IMR-90 (cell line): ENCODE measurements at regions not wholly inside any gene's neighbourhood (a gene's known extent, or its start where the extent isn't known, plus 50 kb on each side); places are given as distances from the start of the nearest gene placed in this dataset.

Experiments
- ATAC-seq: fragments of 200-7000 bp; cut with Tn5 transposase; 2 replicates; pipeline ENCODE4 v1.9.1; 2020; ENCODE audit warnings: low read depth, mild to moderate bottlenecking, moderate library complexity
- BruUV-seq: library from RNA; stranded (reverse); fragments of 400-500 nt; replicated peaks from 2 replicates; lab custom pipeline; 2021; lab: Mats Ljungman, UMichigan
- CTCF ChIA-PET: fragments of 300-600 bp; formaldehyde crosslinking; extraction: SDS; loops from one replicate; lab custom pipeline; 2021; ENCODE audit warnings: antibody characterized with exemption; lab: Yijun Ruan, JAX
- POLR2A ChIA-PET: fragments of 300-600 bp; sonication (Branson Sonifier 250); formaldehyde crosslinking; loops from one replicate; lab custom pipeline; 2022; ENCODE audit warnings: antibody characterized with exemption; ENCODE audit not compliant: unreplicated experiment; lab: Charles Lee
- DNase-seq: peaks from one replicate; pipeline ENCODE4 v3.0.0; 2013
- H2AFZ ChIP-seq: replicated peaks from 2 replicates; pipeline ENCODE3; 2013; ENCODE audit warnings: low read length, mild to moderate bottlenecking; ENCODE audit not compliant: poor library complexity
- H2AK5ac ChIP-seq: 2 replicates; pipeline ENCODE4 v1.6.1; 2013; ENCODE audit warnings: low read depth, low read length, inconsistent platforms
- H2AK9ac ChIP-seq: replicated peaks from 2 replicates; pipeline ENCODE3; 2013; ENCODE audit warnings: mild to moderate bottlenecking, low read depth, low read length, moderate library complexity; ENCODE audit not compliant: poor library complexity
- H2BK120ac ChIP-seq: 2 replicates; pipeline ENCODE4 v1.6.1; 2013; ENCODE audit warnings: low read depth, low read length, inconsistent platforms
- H2BK15ac ChIP-seq: 3 replicates; pipeline ENCODE4 v1.6.1; 2013; ENCODE audit warnings: low read depth, low read length, inconsistent platforms
- H2BK20ac ChIP-seq: 2 replicates; pipeline ENCODE4 v1.6.1; 2013; ENCODE audit warnings: low read depth, mild to moderate bottlenecking, inconsistent platforms, low read length, moderate library complexity
- H2BK5ac ChIP-seq: 2 replicates; pipeline ENCODE4 v1.6.1; 2013; ENCODE audit warnings: mild to moderate bottlenecking, low read depth, low read length, inconsistent platforms; ENCODE audit not compliant: poor library complexity, severe bottlenecking
- H3K14ac ChIP-seq: replicated peaks from 2 replicates; pipeline ENCODE4 v1.6.1; 2013; ENCODE audit warnings: low read depth, low read length, inconsistent platforms
- H3K18ac ChIP-seq: 2 replicates; pipeline ENCODE4 v1.6.1; 2013; ENCODE audit warnings: low read depth, low read length, control low read depth
- H3K23ac ChIP-seq: 2 replicates; pipeline ENCODE4 v1.6.1; 2013; ENCODE audit warnings: low read depth, low read length, inconsistent platforms
- H3K27ac ChIP-seq: 2 replicates; pipeline ENCODE4 v1.5.1; 2013; ENCODE audit warnings: mild to moderate bottlenecking, control low read depth, low read length; ENCODE audit not compliant: insufficient read depth
- H3K27me3 ChIP-seq: 2 replicates; pipeline ENCODE4 v1.6.1; 2013; ENCODE audit warnings: low read length; ENCODE audit not compliant: control insufficient read depth, insufficient read depth
- H3K36me3 ChIP-seq: 2 replicates; pipeline ENCODE4 v1.6.1; 2013; ENCODE audit warnings: low read length, mixed read lengths; ENCODE audit not compliant: control insufficient read depth, insufficient read depth
- H3K4ac ChIP-seq: 2 replicates; pipeline ENCODE4 v1.6.1; 2013; ENCODE audit warnings: low read depth, low read length, inconsistent platforms
- H3K4me1 ChIP-seq: 2 replicates; pipeline ENCODE4 v1.6.1; 2013; ENCODE audit warnings: low read length, mixed read lengths; ENCODE audit not compliant: control insufficient read depth, insufficient read depth
- H3K4me2 ChIP-seq: 2 replicates; pipeline ENCODE4 v1.6.1; 2013; ENCODE audit warnings: low read depth, mild to moderate bottlenecking, control low read depth, low read length, moderate library complexity
- H3K4me3 ChIP-seq: 2 replicates; pipeline ENCODE4 v1.5.1; 2013; ENCODE audit warnings: low read depth, mild to moderate bottlenecking, control low read depth, low read length, moderate library complexity; ENCODE audit not compliant: insufficient read depth
- H3K56ac ChIP-seq: 2 replicates; pipeline ENCODE4 v1.6.1; 2013; ENCODE audit warnings: low read length, inconsistent platforms; ENCODE audit not compliant: insufficient read depth; ENCODE audit errors: extremely low read depth
- H3K79me1 ChIP-seq, 2 experiments: 2 replicates each; pipeline ENCODE4 v1.6.1; 2013; ENCODE audit warnings: low read length in 2 of 2, inconsistent platforms in 1 of 2, low read depth in 1 of 2
- H3K9ac ChIP-seq: 2 replicates; pipeline ENCODE4 v1.6.1; 2013; ENCODE audit warnings: low read depth, low read length, control low read depth
- H3K9me1 ChIP-seq: 2 replicates; pipeline ENCODE4 v1.6.1; 2013; ENCODE audit warnings: low read length, inconsistent platforms; ENCODE audit not compliant: insufficient read depth
- H3K9me3 ChIP-seq: 2 replicates; pipeline ENCODE4 v1.6.1; 2013; ENCODE audit warnings: low read length; ENCODE audit not compliant: control insufficient read depth, insufficient read depth
- H4K20me1 ChIP-seq: 2 replicates; pipeline ENCODE4 v1.6.1; 2013; ENCODE audit warnings: low read length, inconsistent platforms; ENCODE audit not compliant: insufficient read depth
- H4K5ac ChIP-seq: 2 replicates; pipeline ENCODE4 v1.6.1; 2013; ENCODE audit warnings: mild to moderate bottlenecking, low read depth, low read length, control low read depth
- H4K8ac ChIP-seq, 2 experiments: 2 replicates each; pipeline ENCODE4 v1.6.1; 2013; ENCODE audit warnings: low read depth in 2 of 2, low read length in 2 of 2, control low read depth in 1 of 2, inconsistent platforms in 1 of 2
- H4K91ac ChIP-seq: 2 replicates; pipeline ENCODE4 v1.6.1; 2013; ENCODE audit warnings: low read depth, low read length, inconsistent platforms; ENCODE audit not compliant: insufficient read depth
- CEBPB ChIP-seq: IDR thresholded peaks from 2 replicates; pipeline ENCODE4 v1.6.1; 2012; ENCODE audit warnings: low read depth, low read length, improper control_type of control experiment
- MAFK ChIP-seq: IDR thresholded peaks from 2 replicates; pipeline ENCODE4 v1.6.1; 2012; ENCODE audit warnings: low read depth, low read length, improper control_type of control experiment
- MXI1 ChIP-seq: IDR thresholded peaks from 2 replicates; pipeline ENCODE4 v1.6.1; 2012; ENCODE audit warnings: low read depth, mild to moderate bottlenecking, low read length, moderate library complexity, borderline replicate concordance
- NFE2L2 ChIP-seq: fragments of 150-350 bp; IDR thresholded peaks from 2 replicates; pipeline ENCODE4 v1.6.1; 2016; ENCODE audit warnings: low read depth, mild to moderate bottlenecking, low read length
- POLR2A ChIP-seq: IDR thresholded peaks from 2 replicates; pipeline ENCODE4 v1.6.1; 2012; ENCODE audit warnings: mild to moderate bottlenecking, low read depth, low read length
- RCOR1 ChIP-seq: IDR thresholded peaks from 2 replicates; pipeline ENCODE4 v1.6.1; 2012; ENCODE audit warnings: mild to moderate bottlenecking, low read length, improper control_type of control experiment; ENCODE audit not compliant: insufficient replicate concordance
- RFX5 ChIP-seq: IDR thresholded peaks from 2 replicates; pipeline ENCODE4 v1.8.0; 2012; ENCODE audit warnings: low read depth, mild to moderate bottlenecking, low read length, moderate library complexity
- SMC3 ChIP-seq: fragments of 150-350 bp; IDR thresholded peaks from 2 replicates; pipeline ENCODE4 v1.6.1; 2016; ENCODE audit warnings: low read depth, mild to moderate bottlenecking, antibody characterized with exemption, low read length, moderate library complexity
- WGBS, 2 experiments: methylation state at CpG; one replicate each; pipeline versions ENCODE4 v1.1.5 to v1.1.7; 2013; ENCODE audit warnings: missing lambda C conversion rate in 2 of 2; ENCODE audit not compliant: insufficient read length in 1 of 2; ENCODE audit errors: extremely low coverage in 2 of 2; 5-methylcytosine and 5-hydroxymethylcytosine counted together
- dilution Hi-C: fragments of 300-500 bp; cut with HindIII; formaldehyde crosslinking; loops from one replicate; pipeline ENCODE4 v1.14.3; 2018; ENCODE audit warnings: low sequenced_read_pairs; ENCODE audit not compliant: unreplicated experiment
- in situ Hi-C: fragments of 300-500 bp; cut with MboI; formaldehyde crosslinking; loops from 3 replicates; pipeline ENCODE4 v1.14.3; 2019; ENCODE audit warnings: low sequenced_read_pairs, inconsistent platforms, mixed read lengths
- intact Hi-C: fragments of 100-400 bp; cut with micrococcal nuclease; formaldehyde crosslinking; loops from 2 replicates; pipeline ENCODE4 v1.10.0; 2022
- TF ChIP-seq, protein P1 (sequence below): fragments of 150-350 bp; IDR thresholded peaks from 2 replicates; pipeline ENCODE4 v1.6.1; 2016; ENCODE audit warnings: low read depth, mild to moderate bottlenecking, low read length, moderate library complexity, borderline replicate concordance
- TF ChIP-seq, protein P2 (sequence below): fragments of 150-350 bp; IDR thresholded peaks from 2 replicates; pipeline ENCODE4 v1.6.1; 2017; ENCODE audit warnings: mild to moderate bottlenecking, antibody characterized with exemption, low read length, low read depth

DNA sequence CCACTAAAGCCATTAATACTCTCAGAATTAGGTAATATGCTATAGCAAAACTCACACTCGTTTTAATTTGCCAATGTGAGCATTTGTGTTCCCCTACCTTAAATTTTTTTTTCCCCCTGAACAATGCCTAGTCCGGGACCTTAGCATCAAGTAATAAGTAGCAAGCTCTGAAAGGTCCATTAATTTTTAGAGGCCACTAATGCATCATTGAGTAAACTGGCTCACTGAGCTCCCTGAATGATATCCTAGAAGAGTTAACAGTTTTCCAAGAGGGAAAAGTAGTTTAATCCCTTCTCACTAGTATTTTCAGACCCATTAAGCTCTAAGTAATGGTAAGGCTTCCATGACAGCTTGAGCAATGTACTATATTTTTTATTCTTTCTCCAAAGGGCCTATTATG is 242.2 kb downstream of the MAT2B start:
- in situ Hi-C loops = no loop called here

More for the DNA sequence above, 242.2 kb downstream of the MAT2B start:
- no peak overlapping the region for H2AK9ac ChIP-seq
- no peaks in the 10 kb centered on the region for H4K20me1 ChIP-seq
- H3K9ac ChIP-seq = no peak overlapping the region
- no peak overlapping the region for H3K27ac ChIP-seq
- H4K5ac ChIP-seq = no peak overlapping the region
- no peaks in the 10 kb centered on the region for H3K79me1 ChIP-seq
- H3K4me1 ChIP-seq = no peaks in the 10 kb centered on the region
- no peak overlapping the region for H2BK15ac ChIP-seq
- H3K18ac ChIP-seq = no peak overlapping the region
- TF ChIP-seq, protein P1, sequence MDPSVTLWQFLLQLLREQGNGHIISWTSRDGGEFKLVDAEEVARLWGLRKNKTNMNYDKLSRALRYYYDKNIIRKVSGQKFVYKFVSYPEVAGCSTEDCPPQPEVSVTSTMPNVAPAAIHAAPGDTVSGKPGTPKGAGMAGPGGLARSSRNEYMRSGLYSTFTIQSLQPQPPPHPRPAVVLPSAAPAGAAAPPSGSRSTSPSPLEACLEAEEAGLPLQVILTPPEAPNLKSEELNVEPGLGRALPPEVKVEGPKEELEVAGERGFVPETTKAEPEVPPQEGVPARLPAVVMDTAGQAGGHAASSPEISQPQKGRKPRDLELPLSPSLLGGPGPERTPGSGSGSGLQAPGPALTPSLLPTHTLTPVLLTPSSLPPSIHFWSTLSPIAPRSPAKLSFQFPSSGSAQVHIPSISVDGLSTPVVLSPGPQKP = no peak
- TF ChIP-seq MAFK (no peak), RCOR1 (no peak), CEBPB (no peak), RFX5 (no peak), MXI1 (no peak), NFE2L2 (no peak), POLR2A (no peak), SMC3 (no peak)
- TF ChIP-seq, protein P2, sequence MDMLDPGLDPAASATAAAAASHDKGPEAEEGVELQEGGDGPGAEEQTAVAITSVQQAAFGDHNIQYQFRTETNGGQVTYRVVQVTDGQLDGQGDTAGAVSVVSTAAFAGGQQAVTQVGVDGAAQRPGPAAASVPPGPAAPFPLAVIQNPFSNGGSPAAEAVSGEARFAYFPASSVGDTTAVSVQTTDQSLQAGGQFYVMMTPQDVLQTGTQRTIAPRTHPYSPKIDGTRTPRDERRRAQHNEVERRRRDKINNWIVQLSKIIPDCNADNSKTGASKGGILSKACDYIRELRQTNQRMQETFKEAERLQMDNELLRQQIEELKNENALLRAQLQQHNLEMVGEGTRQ = no peak
- H2AK5ac ChIP-seq = no peak overlapping the region
- POLR2A ChIA-PET = no interaction called here
- CTCF ChIA-PET = interaction anchor here (1.5 kb wide), 1 partner anchor 10 kb away, joined by 4 read pairs; no protein-coding TSS in a partner anchor
- no peaks in the 10 kb centered on the region for H3K9me3 ChIP-seq
- no peak overlapping the region for H3K4me2 ChIP-seq
- intact Hi-C loops = no loop called here
- no peak for DNase-seq
- WGBS, 2 experiments = no CpG with 5 or more reads among the region's 2 CpGs
- dilution Hi-C loops = no loop called here
- H3K14ac ChIP-seq = no peak overlapping the region
- no peaks in the 10 kb centered on the region for H3K27me3 ChIP-seq
- no peak overlapping the region for H2AFZ ChIP-seq
- no peak overlapping the region for H4K91ac ChIP-seq
- no TSS peak for BruUV-seq
- H3K4me3 ChIP-seq = no peak overlapping the region
- no peak overlapping the region for H3K23ac ChIP-seq
- no peaks in the 10 kb centered on the region for H3K9me1 ChIP-seq
- no peak overlapping the region for H2BK5ac ChIP-seq
- no peak for ATAC-seq
- no peaks in the 10 kb centered on the region for H3K36me3 ChIP-seq
- H2BK20ac ChIP-seq = no peak overlapping the region
- no peak overlapping the region for H3K4ac ChIP-seq
- no peak overlapping the region for H2BK120ac ChIP-seq
- H4K8ac ChIP-seq = no peak overlapping the region
- no peak overlapping the region for H3K56ac ChIP-seq
